Limb (tissue), 2 donors: ENCODE measurements at regions not wholly inside any gene's neighbourhood (a gene's known extent, or its start where the extent isn't known, plus 50 kb on each side); places are given as distances from the start of the nearest gene placed in this dataset.

Experiments
- DNase-seq, 2 donors: peaks; one replicate each; pipeline ENCODE4 v3.0.0-alpha.2; 2016; ENCODE audit errors: extremely low spot score in 2 of 2

DNA sequence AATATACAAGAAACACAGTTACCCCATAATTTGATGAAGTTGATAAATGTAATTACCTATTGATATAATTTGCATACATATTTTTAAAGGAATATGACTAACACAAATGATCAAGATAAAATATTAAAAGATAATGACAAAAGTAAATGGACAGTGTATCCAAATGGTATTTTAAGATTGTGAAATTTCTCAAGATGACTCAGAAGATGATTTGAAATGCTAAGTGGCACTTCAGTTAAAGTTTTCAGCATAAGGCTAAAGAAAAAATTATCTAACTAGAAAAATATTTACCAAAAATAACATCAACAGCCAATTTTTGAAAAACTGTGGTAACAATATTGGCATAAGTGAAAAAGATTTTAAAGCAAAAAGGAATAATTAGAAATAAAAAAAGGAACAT, 248.4 kb upstream of the NDST4 start:
- DNase-seq = no peak

DNA sequence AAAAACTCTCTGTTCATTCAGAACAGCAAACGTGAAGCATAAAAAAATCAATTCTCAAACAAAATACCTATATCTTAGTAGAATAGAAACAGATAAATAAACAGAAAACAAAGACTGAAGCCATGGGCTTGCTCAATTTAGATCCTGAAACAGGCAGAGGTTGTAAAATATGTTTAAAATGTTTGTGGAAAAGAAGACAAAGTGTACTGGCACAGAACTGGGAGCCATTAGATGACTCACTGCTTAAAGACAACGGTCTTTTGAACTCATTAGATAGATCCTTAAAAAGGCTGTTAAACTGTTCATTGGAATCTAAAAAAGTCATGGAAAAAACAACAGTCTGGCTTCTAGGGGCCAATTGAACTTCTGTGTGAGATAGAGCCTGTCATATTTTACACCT, 247.0 kb upstream of the NDST4 start:
- DNase-seq = no peak

- DNase-seq = no peak
These were observed 244.4 kb upstream of the NDST4 start for GRCh38 chr4:115357776-115358175.

DNA sequence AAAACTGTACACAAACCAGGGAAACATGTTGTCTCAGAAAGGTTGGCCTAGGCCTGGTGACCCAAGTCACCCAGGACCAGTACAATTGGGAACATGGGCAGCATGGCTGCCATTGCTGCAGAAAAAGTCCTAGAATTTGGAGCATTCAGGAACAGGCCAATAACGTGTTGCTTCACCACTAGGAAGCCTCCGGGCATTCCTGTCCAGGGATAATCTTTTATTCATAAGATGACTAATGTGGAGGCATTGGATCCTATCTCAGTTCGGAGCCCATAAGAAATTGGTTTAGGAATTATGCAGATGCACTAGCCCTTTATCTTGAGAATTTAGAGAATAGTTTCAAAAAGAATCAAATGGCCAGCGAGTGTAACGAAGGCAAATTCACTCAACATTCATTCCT, 242.8 kb upstream of the NDST4 start:
- no peak for DNase-seq

- DNase-seq = no peak
These were observed 241.9 kb upstream of the NDST4 start for GRCh38 chr4:115355329-115355728.

DNA sequence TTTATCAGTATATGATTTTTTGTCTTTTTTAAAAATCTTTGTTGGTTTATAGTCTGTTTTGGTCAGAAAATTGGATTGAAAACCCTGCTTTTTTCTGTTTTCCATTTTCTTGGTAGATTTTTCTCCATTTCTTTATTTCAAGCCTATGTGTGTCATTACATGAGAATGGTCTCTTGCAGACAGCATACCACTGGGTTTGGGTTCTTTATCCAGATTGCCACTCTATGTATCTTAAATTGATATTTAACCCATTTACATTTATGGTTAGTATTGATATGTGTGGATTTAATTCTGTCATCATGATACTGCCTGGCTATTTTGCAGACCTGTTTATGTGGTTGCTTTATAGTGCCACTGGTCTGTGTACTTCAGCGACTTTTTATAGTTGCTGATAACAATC, 239.9 kb upstream of the NDST4 start:
- DNase-seq = no peak

GRCh38 chr4:115343171-115343570, 229.8 kb upstream of the NDST4 start:
- DNase-seq = no peak

DNA sequence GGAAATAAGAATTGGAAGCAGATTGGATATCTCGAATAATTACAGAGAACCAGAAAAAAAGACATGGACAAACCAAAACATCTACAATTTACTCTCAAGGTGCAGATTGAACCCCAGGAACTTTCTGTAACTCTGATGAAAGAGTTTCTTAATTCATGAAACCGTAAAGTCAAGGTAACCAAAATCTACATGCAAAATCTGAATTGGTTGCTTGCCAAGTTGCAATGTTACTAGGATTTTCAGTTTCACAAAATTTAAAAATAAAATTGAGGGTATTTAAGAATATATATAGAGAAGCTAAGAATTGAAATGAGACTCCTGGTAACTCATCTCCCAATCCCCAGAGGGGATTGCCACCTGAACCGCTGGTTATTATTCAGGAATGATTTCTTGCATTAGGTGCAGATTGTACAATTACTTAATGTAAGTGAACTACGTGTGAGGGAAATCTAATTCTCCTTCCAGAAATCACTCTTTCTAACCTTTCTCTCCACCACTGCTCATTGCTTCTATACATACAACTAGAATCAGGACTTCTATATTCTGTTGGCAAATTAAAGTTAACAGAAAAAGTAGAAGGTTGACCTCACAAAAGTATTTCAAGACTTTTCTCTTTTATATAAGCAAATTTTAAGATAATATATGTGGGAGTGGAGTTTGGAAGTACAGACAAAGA, 221.5 kb upstream of the NDST4 start:
- no peak for DNase-seq

- no peak for DNase-seq
These were observed 218.7 kb upstream of the NDST4 start for GRCh38 chr4:115332078-115332477.

GRCh38 chr4:115331241-115331640, 217.8 kb upstream of the NDST4 start:
- DNase-seq = no peak

DNA sequence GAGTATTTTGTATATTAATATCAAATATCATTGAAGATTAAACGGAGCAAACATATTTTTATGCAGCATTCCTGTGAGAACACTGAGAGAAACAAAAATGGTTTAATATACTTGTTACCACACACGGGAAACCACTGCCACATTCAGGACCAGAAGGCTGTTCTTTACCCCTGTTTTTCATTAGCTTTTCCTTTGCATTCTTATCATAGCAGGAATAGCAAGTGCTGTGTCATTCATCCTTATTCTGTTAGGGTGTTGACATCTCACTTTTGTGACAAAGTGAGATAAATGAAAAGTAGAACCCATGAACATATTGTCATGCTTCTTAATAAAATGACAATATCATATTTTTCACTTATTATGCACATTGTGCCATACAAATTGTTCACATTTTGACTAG, 212.4 kb upstream of the NDST4 start:
- DNase-seq = no peak

DNA sequence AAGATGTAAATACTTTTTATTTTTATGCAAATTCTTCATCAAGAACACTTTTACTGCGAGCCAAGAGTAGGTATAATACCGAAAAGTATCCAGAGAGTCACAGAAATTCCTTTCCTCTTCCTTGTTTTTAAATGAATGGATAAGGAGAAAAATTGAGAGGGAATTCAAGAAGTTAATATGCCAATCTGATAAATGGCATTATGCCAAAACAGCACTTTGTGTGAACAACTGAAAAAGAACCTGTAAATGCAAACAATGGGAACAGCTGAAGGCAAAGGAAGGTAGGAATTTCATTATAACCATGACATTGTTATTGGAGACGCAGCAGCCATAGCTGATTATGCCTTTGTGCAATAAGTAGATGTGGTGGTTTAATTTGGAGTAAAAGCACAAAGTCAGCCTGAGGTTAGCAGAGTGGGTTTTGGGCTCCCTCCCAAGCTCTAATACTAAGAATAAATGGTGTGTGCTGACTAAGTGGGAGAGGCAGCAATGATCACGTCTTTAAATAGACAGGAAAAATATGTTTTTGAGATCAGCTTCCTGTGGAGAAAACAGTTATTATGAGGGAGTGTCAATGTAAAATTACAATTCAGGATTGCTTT, 209.8 kb upstream of the NDST4 start:
- no peak for DNase-seq

- no peak for DNase-seq
These were observed 201.8 kb upstream of the NDST4 start for GRCh38 chr4:115315182-115315581.

DNA sequence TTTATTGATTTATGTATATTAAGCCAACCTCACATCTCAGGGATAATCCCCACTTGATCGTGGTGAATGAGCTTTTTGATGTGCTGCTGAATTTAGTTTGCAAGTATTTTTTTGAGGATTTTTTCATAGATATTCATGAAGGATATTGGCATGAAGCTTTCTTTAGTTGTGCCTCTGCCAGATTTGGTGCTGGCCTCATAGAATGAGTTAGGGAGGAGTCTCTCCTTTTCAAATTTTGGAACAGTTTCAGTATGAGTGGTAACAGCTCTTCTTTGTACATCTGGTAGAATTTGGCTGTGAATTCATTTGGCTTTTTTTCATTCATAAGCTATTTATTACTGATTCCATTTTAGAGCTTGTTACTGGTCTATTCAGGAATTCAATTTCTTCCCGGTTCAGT, 197.2 kb upstream of the NDST4 start:
- DNase-seq = no peak

DNA sequence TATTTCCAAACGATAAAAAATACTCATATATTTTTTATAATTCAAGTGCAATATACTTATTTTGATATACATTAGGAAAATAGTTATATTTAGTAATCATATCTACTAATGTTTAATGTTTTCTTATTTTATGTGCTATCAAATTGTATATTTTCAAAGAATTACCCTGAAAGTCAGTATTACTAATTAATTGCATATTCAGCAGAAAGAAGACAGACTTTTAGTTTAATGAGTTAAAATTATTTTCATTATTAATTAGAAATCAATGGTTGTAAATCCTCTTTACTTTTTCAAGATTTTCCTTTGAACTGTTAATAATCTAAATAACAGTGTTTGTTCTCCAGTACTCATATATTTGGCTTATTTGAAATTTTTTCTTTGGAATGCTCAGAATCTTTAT, 181.3 kb upstream of the NDST4 start:
- no peak for DNase-seq

DNA sequence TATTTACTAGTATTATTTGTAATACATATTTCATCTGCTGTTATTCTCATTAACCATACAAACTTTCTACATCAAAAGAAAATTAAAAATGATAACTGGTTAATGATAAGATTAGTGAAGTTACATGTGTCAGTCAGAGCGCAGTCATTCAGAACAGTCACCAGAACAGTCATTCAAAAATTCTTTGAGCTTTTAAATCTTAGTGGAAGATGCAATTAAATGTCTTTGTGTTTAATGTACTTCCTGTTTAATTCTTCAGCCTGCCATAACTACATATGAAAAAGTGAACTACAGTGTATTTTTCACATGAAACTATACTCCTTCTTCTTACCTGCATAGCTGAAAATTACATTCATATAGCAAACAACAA, 179.7 kb upstream of the NDST4 start:
- DNase-seq = no peak

DNA sequence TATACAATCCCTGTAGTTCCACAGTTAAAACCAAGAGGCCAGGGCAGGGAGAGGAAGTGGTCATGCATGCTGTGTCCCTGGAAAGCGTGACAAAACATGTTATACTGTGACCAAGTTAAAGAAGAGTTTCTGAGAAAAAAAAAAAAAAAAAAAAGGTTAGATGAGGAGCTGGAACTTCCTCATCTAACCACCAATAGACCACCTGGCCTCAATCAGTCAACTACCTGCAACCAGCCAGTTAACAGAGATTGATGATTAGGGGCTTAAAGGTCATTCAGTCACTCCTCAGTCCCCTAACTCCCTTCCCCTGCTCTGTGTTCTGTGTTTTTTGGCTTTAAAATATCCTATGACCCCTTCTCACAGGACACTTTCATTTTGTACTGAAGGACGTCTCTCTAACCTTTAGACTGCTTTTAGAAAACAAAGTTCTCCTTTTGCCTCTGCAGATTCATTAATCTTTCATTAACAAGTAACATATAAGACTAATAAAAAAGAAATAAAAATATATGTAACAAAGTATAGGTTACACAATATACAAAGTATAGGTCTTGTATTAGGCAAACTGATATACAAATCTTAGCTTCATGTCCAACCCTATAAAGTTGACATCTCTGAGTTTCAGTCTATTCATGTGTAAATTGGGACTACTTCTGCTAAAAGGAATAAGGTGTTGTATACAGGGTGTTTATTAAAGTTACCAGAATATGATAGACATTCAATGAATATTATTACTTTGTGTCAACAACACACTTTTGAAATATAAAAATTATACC, 179.1 kb upstream of the NDST4 start:
- DNase-seq = no peak

DNA sequence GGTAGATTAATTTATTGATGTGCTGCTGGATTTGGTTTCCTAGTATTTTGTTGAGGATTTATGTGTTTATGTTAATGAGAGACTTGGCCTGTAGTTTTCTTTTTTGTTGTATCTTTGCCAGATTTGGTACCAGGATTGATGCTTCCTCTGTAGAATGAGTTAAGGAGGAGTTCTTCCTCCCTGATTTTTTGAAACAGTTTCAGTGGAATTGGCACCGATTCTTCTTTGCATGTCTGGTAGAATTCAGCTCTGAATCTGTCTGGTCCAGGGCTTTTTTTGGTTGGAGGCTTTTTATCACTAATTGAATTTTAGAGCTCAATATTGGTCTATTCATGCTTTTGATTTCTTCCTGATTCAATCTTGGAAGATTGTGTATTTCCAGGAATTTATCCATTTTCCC, 174.0 kb upstream of the NDST4 start:
- DNase-seq = no peak

GRCh38 chr4:115279330-115279729, 165.9 kb upstream of the NDST4 start:
- DNase-seq = no peak

DNA sequence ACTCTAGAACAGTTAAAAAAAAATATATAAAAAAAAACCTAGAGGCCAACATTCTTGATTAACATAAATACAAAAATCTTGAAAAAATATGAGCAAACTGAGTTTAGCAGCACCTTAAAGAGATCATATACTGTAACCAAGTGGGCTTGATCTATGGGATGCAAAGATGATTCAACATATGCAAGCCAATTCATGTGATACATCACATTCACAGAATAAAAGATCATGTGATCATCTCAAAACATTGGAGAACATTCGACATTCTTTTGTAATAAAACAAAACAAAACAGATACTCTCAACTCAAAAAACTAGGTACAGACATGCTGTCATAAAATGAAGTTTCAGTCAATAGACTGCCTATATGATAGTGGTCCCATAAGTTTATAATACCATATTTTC, 165.4 kb upstream of the NDST4 start:
- DNase-seq = no peak

DNA sequence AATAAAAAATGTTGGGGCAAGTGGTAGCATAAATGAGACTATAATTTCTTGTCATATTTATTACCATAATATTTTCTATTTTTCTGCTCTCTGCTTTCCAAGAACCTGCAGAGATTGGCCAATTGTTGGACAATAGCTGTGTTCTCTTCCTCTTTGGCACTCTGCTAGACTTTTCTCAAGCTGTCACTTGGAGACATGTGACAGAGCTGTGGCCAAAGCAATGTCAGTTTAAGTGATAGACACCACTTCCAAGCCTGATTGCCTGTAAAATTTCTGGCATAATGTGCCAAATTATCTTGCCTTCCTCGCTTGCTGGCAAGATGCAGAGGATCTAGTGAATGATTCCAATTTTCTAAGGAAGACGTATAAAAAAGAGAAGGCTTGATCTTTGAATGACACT, 162.2 kb upstream of the NDST4 start:
- DNase-seq = no peak

DNA sequence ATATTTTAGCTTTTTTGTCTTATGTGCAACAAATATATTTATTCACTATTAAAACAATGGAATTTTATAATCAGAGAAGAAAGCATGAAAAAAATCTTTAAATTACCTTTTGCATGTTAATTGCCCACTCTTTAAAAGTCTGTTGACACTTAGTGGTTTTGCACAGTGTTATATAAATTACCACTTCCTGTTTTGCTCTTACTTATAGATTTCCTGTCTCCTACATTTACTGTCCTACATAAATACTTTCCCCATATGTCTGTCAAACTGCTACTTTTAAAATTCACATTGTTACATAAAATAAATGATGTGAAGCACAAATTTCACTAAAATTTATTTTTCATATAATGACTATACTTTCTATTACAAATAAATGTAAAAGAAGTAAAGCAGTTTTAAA, 161.1 kb upstream of the NDST4 start:
- DNase-seq = no peak

GRCh38 chr4:115272594-115272993, 159.2 kb upstream of the NDST4 start:
- DNase-seq = no peak
